22Rv1 (cell line): ENCODE measurements at regions not wholly inside any gene's neighbourhood (a gene's known extent, or its start where the extent isn't known, plus 50 kb on each side); places are given as distances from the start of the nearest gene placed in this dataset.

Experiments
- H3K27ac ChIP-seq: fragments of 450-650 bp; 2 replicates; pipeline ENCODE4 v1.5.1; 2017
- CTCF ChIP-seq: fragments of 450-650 bp; IDR thresholded peaks from 2 replicates; pipeline ENCODE4 v1.5.1; 2017; ENCODE audit warnings: mild to moderate bottlenecking
- ZFX ChIP-seq: fragments of 450-650 bp; IDR thresholded peaks from 2 replicates; pipeline ENCODE4 v1.6.1; 2017; ENCODE audit warnings: antibody characterized with exemption, borderline replicate concordance

DNA sequence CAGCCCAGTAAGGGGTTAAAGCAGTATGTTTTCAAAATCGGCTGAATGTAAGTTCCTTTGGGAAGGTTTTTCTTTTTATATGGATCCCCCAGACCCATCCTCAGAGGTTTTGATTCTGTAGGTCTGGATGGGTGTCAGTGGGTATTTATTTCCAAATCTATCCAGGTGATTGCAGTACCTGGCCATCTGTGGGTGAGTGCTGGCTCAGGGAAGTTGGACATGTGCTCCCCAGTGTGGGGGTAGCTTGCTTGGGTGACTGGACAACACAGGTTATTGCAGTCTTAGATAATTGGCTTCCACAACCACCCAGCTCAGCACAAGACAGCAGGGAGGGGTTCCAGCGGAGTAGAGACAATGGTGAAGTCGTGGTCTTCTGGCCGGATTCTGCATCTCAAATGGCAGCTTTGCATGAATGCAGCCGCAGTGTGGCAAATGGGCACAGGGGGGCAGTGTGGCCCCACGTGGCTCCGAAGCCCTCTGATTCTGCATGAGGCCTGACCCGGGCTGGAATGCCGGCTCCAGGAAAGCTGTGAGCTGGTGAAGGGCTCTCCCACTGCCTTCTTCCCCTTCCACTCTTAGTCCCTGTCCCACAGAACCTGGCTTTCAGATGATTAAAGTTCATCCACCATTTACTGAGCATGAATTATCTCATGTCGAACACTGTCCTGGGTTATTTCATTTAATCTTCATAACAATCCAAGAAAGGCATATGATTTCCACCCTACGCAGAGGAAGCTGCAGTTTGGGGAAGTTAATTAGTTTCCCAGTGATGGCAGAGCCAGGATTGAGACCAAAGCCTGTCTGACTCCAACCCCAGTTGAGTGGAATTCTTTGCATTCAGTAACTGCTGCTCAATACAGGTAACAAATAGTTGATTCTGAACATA lies 64.5 kb upstream of the SYPL1 start:
- TF ChIP-seq ZFX = no peak
- peak; percentile 98 for TF ChIP-seq CTCF
- H3K27ac ChIP-seq = no peak overlapping the region

- no peak for TF ChIP-seq ZFX
- no peak for TF ChIP-seq CTCF
- no peak overlapping the region for H3K27ac ChIP-seq
Observed at GRCh38 chr7:106175507-106175906, 63.4 kb upstream of the SYPL1 start.

- H3K27ac ChIP-seq = no peak overlapping the region
- TF ChIP-seq CTCF (no peak), ZFX (no peak)
Observed at GRCh38 chr7:106170651-106171050, 58.5 kb upstream of the SYPL1 start.

GRCh38 chr7:106169821-106170610 lies 57.9 kb upstream of the SYPL1 start:
- H3K27ac ChIP-seq = no peak overlapping the region
- TF ChIP-seq CTCF (no peak), ZFX (no peak)

GRCh38 chr7:106167439-106168136 lies 55.5 kb upstream of the SYPL1 start:
- no peak for TF ChIP-seq CTCF
- no peak for TF ChIP-seq ZFX

GRCh38 chr7:106166651-106167342 lies 54.7 kb upstream of the SYPL1 start:
- TF ChIP-seq CTCF = peak; percentile 99
- TF ChIP-seq ZFX = no peak
- no peak overlapping the region for H3K27ac ChIP-seq

More at GRCh38 chr7:106167439-106168136, 55.5 kb upstream of the SYPL1 start:
- no peak overlapping the region for H3K27ac ChIP-seq
